ENCODE measurements at regions not wholly inside any gene's neighbourhood (a gene's known extent, or its start where the extent isn't known, plus 50 kb on each side); places are given as distances from the start of the nearest gene placed in this dataset.

GRCh38 chr14:106487600-106487999, 961.2 kb downstream of the TMEM121 start:
- DNase-seq (ENCODE audit: low read depth), result no peak
- H3K4me3 ChIP-seq (ENCODE audit: control insufficient read depth, low read depth, low read length), result no peak overlapping the region
- TF ChIP-seq CTCF (IDR thresholded peaks at IDR 0.05; ENCODE audit: control insufficient read depth, insufficient read depth, low read depth, low read length, missing control alignments), result no peak

- TF ChIP-seq CTCF (IDR thresholded peaks at IDR 0.05; ENCODE audit: control insufficient read depth, insufficient read depth, low read depth, low read length, missing control alignments), result no peak
- DNase-seq (ENCODE audit: low read depth), result no peak
- H3K4me3 ChIP-seq (ENCODE audit: control insufficient read depth, low read depth, low read length), result no peak overlapping the region
Observed at GRCh38 chr14:106488291-106488690, 961.9 kb downstream of the TMEM121 start.

- no peak for DNase-seq (ENCODE audit: low read depth)
- TF ChIP-seq CTCF (IDR thresholded peaks at IDR 0.05; ENCODE audit: control insufficient read depth, insufficient read depth, low read depth, low read length, missing control alignments), result no peak
- no peak overlapping the region for H3K4me3 ChIP-seq (ENCODE audit: control insufficient read depth, low read depth, low read length)
Observed at GRCh38 chr14:106489112-106489881, 962.9 kb downstream of the TMEM121 start.

- no peak for TF ChIP-seq CTCF (IDR thresholded peaks at IDR 0.05; ENCODE audit: control insufficient read depth, insufficient read depth, low read depth, low read length, missing control alignments)
- DNase-seq (ENCODE audit: low read depth), result no peak
- H3K4me3 ChIP-seq (ENCODE audit: control insufficient read depth, low read depth, low read length), result no peak overlapping the region
Observed at GRCh38 chr14:106490442-106490841, 964.1 kb downstream of the TMEM121 start.

- TF ChIP-seq CTCF (IDR thresholded peaks at IDR 0.05; ENCODE audit: control insufficient read depth, insufficient read depth, low read depth, low read length, missing control alignments), result peak; percentile 28
- no peak overlapping the region for H3K4me3 ChIP-seq (ENCODE audit: control insufficient read depth, low read depth, low read length)
- DNase-seq (ENCODE audit: low read depth), result no peak
Observed at GRCh38 chr14:106491851-106492250, 965.5 kb downstream of the TMEM121 start.

GRCh38 chr14:106493962-106494823, 967.8 kb downstream of the TMEM121 start:
- no peak for TF ChIP-seq CTCF (IDR thresholded peaks at IDR 0.05; ENCODE audit: control insufficient read depth, insufficient read depth, low read depth, low read length, missing control alignments)
- H3K4me3 ChIP-seq (ENCODE audit: control insufficient read depth, low read depth, low read length), result no peak overlapping the region
- no peak for DNase-seq (ENCODE audit: low read depth)
